Tibial nerve (tissue), 3 donors: ENCODE measurements at regions not wholly inside any gene's neighbourhood (a gene's known extent, or its start where the extent isn't known, plus 50 kb on each side); places are given as distances from the start of the nearest gene placed in this dataset.

Experiments
- POLR2A ChIP-seq, 2 donors: fragments of 450-650 bp; IDR thresholded peaks; one replicate each; pipeline ENCODE4 v1.6.1; 2017; ENCODE audit warnings: antibody characterized with exemption in 2 of 2, mild to moderate bottlenecking in 2 of 2, moderate library complexity in 2 of 2
- TF ChIP-seq, protein P1 (sequence below), 5 experiments: fragments of 200-600 bp in 3 of 5; fragments of 450-650 bp in 2 of 5; sonication (generic) in 3 of 5; IDR thresholded peaks; one replicate each; pipeline ENCODE4 v1.5.1; 2016 to 2019; ENCODE audit warnings: antibody characterized with exemption in 5 of 5, mild to moderate bottlenecking in 3 of 5, moderate library complexity in 2 of 5

DNA sequence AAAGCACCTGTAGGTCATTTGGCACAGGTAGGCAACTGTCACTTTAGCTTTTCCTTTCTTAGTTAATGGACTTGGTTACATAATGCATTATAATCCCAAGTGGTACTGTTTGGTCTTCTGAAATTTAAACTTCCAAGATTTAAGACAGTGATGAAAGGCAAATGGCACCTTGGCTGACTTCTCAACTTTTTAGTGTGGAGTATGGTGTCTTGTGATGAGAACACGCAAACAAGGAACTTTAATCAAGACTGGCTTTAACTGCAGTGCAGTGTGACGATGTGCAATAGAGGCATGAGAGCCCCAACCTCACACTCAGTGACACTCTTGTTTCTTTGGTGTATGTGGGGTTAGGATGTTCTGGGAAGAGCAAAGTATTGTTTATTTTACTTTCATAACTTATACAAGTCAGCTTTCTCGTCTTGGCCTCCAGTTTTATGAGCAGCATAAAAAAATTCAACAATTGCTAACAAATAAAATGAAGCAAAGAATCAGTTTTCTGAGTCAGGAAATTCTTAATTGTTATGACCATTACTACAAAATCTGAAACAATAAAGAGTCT lies 171.9 kb downstream of the MAD2L1 start:
- no peak for TF ChIP-seq POLR2A (IDR thresholded peaks at IDR 0.05)
- TF ChIP-seq, protein P1, sequence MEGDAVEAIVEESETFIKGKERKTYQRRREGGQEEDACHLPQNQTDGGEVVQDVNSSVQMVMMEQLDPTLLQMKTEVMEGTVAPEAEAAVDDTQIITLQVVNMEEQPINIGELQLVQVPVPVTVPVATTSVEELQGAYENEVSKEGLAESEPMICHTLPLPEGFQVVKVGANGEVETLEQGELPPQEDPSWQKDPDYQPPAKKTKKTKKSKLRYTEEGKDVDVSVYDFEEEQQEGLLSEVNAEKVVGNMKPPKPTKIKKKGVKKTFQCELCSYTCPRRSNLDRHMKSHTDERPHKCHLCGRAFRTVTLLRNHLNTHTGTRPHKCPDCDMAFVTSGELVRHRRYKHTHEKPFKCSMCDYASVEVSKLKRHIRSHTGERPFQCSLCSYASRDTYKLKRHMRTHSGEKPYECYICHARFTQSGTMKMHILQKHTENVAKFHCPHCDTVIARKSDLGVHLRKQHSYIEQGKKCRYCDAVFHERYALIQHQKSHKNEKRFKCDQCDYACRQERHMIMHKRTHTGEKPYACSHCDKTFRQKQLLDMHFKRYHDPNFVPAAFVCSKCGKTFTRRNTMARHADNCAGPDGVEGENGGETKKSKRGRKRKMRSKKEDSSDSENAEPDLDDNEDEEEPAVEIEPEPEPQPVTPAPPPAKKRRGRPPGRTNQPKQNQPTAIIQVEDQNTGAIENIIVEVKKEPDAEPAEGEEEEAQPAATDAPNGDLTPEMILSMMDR (IDR thresholded peaks at IDR 0.05) = no peak
